Retinal pigment epithelial cell (primary cell): ENCODE measurements at regions not wholly inside any gene's neighbourhood (a gene's known extent, or its start where the extent isn't known, plus 50 kb on each side); places are given as distances from the start of the nearest gene placed in this dataset.

ENCODE experiments used
- DNase-seq: peaks from one replicate; pipeline ENCODE4 v3.0.0-alpha.2; 2010; ENCODE audit warnings: low read depth
- H3K4me3 ChIP-seq: 2 replicates; pipeline ENCODE4 v1.5.1; 2011; ENCODE audit warnings: mild to moderate bottlenecking, low read length, control low read depth, moderate library complexity
- TF ChIP-seq, protein P1 (sequence below): conservative IDR thresholded peaks from 2 replicates; pipeline ENCODE4 v1.5.1; 2011; ENCODE audit warnings: low read depth, low read length, control low read depth, inconsistent platforms

DNA sequence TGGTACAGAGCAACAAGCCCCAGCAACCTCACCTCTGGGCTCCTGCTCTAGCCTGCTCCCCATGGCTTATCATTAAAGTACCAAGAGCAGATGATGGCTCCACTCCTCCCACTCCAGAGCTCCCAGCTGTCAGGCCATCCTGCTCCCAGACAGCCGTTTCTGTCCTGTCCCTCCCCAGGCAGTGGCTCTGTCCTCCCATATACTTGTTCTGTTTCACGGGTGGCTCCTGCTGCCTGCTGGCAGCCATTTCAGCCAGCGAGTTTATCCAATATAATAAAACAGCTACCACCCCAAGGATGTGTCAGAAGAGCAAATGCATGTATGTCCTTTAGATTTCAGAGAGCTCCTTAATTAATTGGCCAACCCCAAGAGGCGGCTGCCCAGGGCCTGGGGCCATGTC is 79.4 kb upstream of the VSTM2B start:
- TF ChIP-seq, protein P1, sequence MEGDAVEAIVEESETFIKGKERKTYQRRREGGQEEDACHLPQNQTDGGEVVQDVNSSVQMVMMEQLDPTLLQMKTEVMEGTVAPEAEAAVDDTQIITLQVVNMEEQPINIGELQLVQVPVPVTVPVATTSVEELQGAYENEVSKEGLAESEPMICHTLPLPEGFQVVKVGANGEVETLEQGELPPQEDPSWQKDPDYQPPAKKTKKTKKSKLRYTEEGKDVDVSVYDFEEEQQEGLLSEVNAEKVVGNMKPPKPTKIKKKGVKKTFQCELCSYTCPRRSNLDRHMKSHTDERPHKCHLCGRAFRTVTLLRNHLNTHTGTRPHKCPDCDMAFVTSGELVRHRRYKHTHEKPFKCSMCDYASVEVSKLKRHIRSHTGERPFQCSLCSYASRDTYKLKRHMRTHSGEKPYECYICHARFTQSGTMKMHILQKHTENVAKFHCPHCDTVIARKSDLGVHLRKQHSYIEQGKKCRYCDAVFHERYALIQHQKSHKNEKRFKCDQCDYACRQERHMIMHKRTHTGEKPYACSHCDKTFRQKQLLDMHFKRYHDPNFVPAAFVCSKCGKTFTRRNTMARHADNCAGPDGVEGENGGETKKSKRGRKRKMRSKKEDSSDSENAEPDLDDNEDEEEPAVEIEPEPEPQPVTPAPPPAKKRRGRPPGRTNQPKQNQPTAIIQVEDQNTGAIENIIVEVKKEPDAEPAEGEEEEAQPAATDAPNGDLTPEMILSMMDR = no peak
- no peak overlapping the region for H3K4me3 ChIP-seq
- no peak for DNase-seq

DNA sequence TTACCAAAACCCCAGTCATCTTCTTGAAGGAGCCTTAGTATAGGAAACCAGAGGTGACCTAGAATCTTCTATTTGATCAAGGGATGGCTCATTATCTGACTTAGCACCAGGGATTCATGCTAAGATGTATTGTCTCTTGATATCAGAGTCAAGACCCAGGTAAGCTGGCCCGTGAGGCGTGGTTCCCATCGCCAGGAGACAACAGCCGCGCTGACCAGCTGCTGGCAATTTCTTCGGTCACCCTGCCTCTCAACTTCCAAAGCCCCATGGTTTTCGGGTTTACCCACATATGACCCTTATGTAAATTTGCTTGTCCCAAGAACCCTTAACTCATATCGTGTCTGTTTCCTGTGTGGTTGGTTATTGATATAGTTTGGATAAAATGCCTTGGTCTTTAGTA is 77.7 kb upstream of the VSTM2B start:
- TF ChIP-seq, protein P1 = no peak
- H3K4me3 ChIP-seq = no peak overlapping the region
- DNase-seq = no peak

DNA sequence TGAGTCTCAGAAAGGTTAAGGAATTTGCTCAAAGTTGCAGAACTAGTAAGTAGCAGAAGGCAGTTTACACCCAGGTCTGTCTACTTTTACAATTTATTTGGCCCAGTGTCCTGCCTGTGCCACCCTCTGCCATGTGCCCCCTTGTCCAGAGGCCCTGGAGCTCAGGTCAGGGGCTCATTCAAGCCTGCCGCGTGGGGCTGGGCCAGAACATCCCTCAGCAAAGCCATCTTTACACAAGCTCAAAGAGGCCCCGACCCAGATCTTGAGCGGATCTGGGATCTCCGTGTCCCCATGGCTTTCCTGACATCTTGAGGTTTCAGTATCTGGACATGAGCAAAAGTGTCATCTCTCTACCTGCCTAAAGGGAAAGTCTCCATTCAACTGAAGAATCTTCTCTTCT is 76.4 kb upstream of the VSTM2B start:
- H3K4me3 ChIP-seq = no peak overlapping the region
- TF ChIP-seq, protein P1 = no peak
- no peak for DNase-seq

DNA sequence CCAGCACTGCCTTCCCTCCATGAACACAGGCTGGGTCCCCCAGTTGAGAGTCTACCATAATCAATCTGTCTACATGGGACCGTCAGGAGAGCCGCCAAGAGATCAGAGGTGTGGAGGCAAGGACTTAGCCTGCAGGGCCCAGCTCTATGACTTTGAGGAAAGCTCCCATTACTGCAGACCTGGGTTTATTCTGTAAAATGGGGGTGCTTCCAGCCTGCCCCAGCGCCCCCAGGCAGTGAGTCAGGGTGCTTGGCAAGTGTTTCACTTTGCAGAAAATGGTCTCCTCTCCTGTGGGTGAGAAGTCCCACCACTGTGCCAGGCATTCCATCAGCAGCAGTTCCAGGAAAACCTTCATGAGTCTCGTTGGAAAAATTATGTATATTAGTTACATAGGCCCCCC is 75.5 kb upstream of the VSTM2B start:
- TF ChIP-seq, protein P1 = no peak
- no peak for DNase-seq
- no peak overlapping the region for H3K4me3 ChIP-seq

DNA sequence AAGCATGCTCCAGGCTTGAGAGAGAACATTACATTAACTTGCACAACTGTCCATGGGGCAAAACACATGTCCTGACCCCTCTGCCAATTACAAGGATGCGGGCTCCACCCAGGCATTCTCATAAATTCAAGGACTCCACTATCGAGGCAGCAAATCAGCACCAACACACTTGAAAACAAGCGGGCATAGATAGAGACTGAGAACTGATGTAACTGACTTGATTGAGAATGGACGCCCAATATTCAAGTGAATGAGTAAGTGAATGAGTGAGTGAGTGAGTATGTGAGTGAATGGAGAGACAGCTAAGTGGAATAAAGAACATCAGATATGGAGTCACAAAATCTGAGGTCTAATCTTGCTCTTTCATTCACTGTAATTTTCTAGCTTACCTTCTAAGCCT is 75.0 kb upstream of the VSTM2B start:
- TF ChIP-seq, protein P1 = no peak
- DNase-seq = no peak
- no peak overlapping the region for H3K4me3 ChIP-seq

DNA sequence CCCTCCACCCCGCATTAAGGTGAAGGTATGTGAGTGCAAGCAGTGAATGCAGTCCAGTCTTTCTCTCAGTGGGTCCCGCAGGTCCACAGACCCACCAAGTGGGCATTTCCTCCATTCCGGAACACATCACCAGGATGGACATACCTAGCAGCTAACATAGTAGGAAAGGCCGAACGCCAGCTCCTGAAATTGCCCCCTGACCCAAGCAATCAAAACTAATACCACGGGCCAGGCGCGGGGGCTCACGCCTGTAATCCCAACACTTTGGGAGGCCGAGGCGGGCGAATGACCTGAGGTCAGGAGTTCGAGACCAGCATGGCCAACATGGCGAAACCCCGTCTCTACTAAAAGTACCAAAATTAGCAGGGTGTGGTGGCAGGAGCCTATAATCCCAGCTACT is 71.7 kb upstream of the VSTM2B start:
- DNase-seq = no peak
- TF ChIP-seq, protein P1 = no peak
- no peak overlapping the region for H3K4me3 ChIP-seq

DNA sequence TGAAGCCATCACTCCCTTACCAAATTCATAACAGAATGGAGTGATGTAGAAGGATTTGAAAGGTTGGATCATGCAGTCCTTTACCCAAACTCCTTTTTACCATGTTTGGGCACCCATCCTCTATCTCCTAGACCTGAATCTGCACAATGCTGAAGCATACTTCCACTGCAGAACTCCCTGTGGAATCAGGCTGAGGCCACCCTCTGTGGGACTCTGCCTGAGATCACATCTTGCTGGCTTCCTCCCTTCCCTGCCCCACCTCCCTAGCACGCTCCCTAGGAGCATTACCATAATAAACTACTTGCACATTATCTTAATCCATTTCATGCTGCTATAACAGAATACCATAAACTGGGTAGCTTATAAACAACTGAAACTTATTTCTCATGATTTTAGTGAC is 68.4 kb upstream of the VSTM2B start:
- DNase-seq = no peak
- H3K4me3 ChIP-seq = no peak overlapping the region
- TF ChIP-seq, protein P1 = no peak
